CD4-positive, alpha-beta T cell (primary cell): ENCODE measurements at regions not wholly inside any gene's neighbourhood (a gene's known extent, or its start where the extent isn't known, plus 50 kb on each side); places are given as distances from the start of the nearest gene placed in this dataset.

Experiments
- ATAC-seq: fragments of 200-7000 bp; cut with Tn5 transposase; one replicate; pipeline ENCODE4 v1.10.0; 2022; ENCODE audit warnings: mild to moderate bottlenecking; ENCODE audit not compliant: poor library complexity
- CTCF ChIA-PET: fragments of 350-600 bp; sonication (Branson Sonifier 250); formaldehyde crosslinking; loops from one replicate; lab custom pipeline; 2021; ENCODE audit warnings: antibody characterized with exemption, inconsistent platforms; lab: Charles Lee
- POLR2A ChIA-PET: fragments of 350-600 bp; sonication (Branson Sonifier 250); formaldehyde crosslinking; loops from one replicate; lab custom pipeline; 2021; ENCODE audit warnings: antibody characterized with exemption, inconsistent platforms; lab: Charles Lee
- DNase-seq, 14 experiments: peaks; one replicate each; pipeline ENCODE4 v3.0.0-alpha.2; 2013 to 2020; ENCODE audit warnings: mixed read lengths in 2 of 14
- H3K27ac ChIP-seq, 2 donors: one replicate each; pipeline versions ENCODE4 v1.5.1 to v1.7.0; 2013; ENCODE audit warnings: low read length in 2 of 2, low read depth in 1 of 2, mild to moderate bottlenecking in 1 of 2
- H3K27me3 ChIP-seq, 2 experiments: 1 replicate in 1 of 2; 2 replicates in 1 of 2; pipeline versions ENCODE4 v1.6.1 to v1.7.0; 2013; ENCODE audit warnings: low read length in 2 of 2, control low read depth in 1 of 2, mild to moderate bottlenecking in 1 of 2, moderate library complexity in 1 of 2; ENCODE audit not compliant: insufficient read depth in 2 of 2, control insufficient read depth in 1 of 2
- H3K36me3 ChIP-seq: one replicate; pipeline ENCODE4 v1.6.1; 2013; ENCODE audit warnings: low read length, control low read depth; ENCODE audit not compliant: insufficient read depth
- H3K4me1 ChIP-seq: one replicate; pipeline ENCODE4 v1.6.1; 2013; ENCODE audit warnings: low read length, control low read depth; ENCODE audit not compliant: insufficient read depth
- H3K4me3 ChIP-seq: one replicate; pipeline ENCODE4 v1.5.1; 2013; ENCODE audit warnings: mild to moderate bottlenecking, low read length, moderate library complexity
- H3K9me3 ChIP-seq, 2 experiments: 1 replicate in 1 of 2; 2 replicates in 1 of 2; pipeline versions ENCODE4 v1.6.1 to v1.7.0; 2013; ENCODE audit warnings: low read length in 2 of 2, mild to moderate bottlenecking in 2 of 2, control low read depth in 1 of 2, moderate library complexity in 1 of 2; ENCODE audit not compliant: control insufficient read depth in 1 of 2, insufficient read depth in 1 of 2
- H3K27ac Mint-ChIP-seq: one replicate; pipeline ENCODE4 v1.8.0; 2020; ENCODE audit warnings: mixed read lengths
- H3K27me3 Mint-ChIP-seq: one replicate; pipeline ENCODE4 v1.8.0; 2021; ENCODE audit warnings: mixed read lengths
- H3K36me3 Mint-ChIP-seq: one replicate; pipeline ENCODE4 v1.8.0; 2021; ENCODE audit warnings: low read depth, mixed read lengths
- H3K4me1 Mint-ChIP-seq: one replicate; pipeline ENCODE4 v1.8.0; 2021; ENCODE audit warnings: low read depth, mixed read lengths
- H3K4me3 Mint-ChIP-seq: one replicate; pipeline ENCODE4 v1.8.0; 2020; ENCODE audit warnings: mild to moderate bottlenecking, mixed read lengths
- H3K9me3 Mint-ChIP-seq: one replicate; pipeline ENCODE4 v1.8.0; 2020; ENCODE audit warnings: mixed read lengths
- CTCF ChIP-seq: fragments of 200-600 bp; IDR thresholded peaks from one replicate; pipeline ENCODE4 v1.8.0; 2022; ENCODE audit warnings: antibody characterized with exemption, mild to moderate bottlenecking
- intact Hi-C, 2 experiments: fragments of 100-400 bp; cut with DNase I in 1 of 2; cut with micrococcal nuclease in 1 of 2; formaldehyde crosslinking; loops; one replicate each; pipeline versions ENCODE4 v1.15.1 to v1.9.0; 2023 to 2025; cut with DNase I, micrococcal nuclease

- no peaks in the 10 kb centered on the region for H3K36me3 Mint-ChIP-seq
- no peak overlapping the region for H3K27ac ChIP-seq
- no peak for DNase-seq
- intact Hi-C loops = no loop called here
- H3K4me3 ChIP-seq = no peak overlapping the region
- H3K36me3 ChIP-seq = no peaks in the 10 kb centered on the region
- H3K4me1 Mint-ChIP-seq = no peaks in the 10 kb centered on the region
- no peak for TF ChIP-seq CTCF
- ChIA-PET POLR2A (no interaction called here), CTCF (no interaction called here)
- no peak overlapping the region for H3K4me3 Mint-ChIP-seq
- H3K9me3 Mint-ChIP-seq = no peaks in the 10 kb centered on the region
- H3K4me1 ChIP-seq = no peaks in the 10 kb centered on the region
- peaks cover 0 to 4% of the 10 kb centered on the region in 2 experiments for H3K27me3 ChIP-seq
- H3K27ac Mint-ChIP-seq = no peak overlapping the region
- H3K27me3 Mint-ChIP-seq = no peaks in the 10 kb centered on the region
- ATAC-seq = no peak
- no peaks in the 10 kb centered on the region for H3K9me3 ChIP-seq
These were observed 88.1 kb upstream of the FAM3C start for GRCh38 chr7:121484089-121484763.

GRCh38 chr7:121480566-121481335 lies 84.6 kb upstream of the FAM3C start:
- no peak overlapping the region for H3K4me3 ChIP-seq
- no peaks in the 10 kb centered on the region for H3K36me3 Mint-ChIP-seq
- no peaks in the 10 kb centered on the region for H3K4me1 ChIP-seq
- H3K9me3 Mint-ChIP-seq = no peaks in the 10 kb centered on the region
- intact Hi-C loops = no loop called here
- DNase-seq = no peak
- peaks cover 0 to 3% of the 10 kb centered on the region in 2 experiments for H3K27me3 ChIP-seq
- ATAC-seq = no peak
- ChIA-PET CTCF (no interaction called here), POLR2A (no interaction called here)
- H3K4me1 Mint-ChIP-seq = no peaks in the 10 kb centered on the region
- no peak overlapping the region for H3K27ac ChIP-seq
- no peak overlapping the region for H3K4me3 Mint-ChIP-seq
- H3K9me3 ChIP-seq = no peaks in the 10 kb centered on the region
- no peak overlapping the region for H3K27ac Mint-ChIP-seq
- no peaks in the 10 kb centered on the region for H3K36me3 ChIP-seq
- TF ChIP-seq CTCF = no peak
- H3K27me3 Mint-ChIP-seq = no peaks in the 10 kb centered on the region

- Mint-ChIP-seq H3K27me3 (no peaks in the 10 kb centered on the region), H3K27ac (no peak overlapping the region), H3K4me1 (no peaks in the 10 kb centered on the region), H3K36me3 (no peaks in the 10 kb centered on the region), H3K9me3 (no peaks in the 10 kb centered on the region), H3K4me3 (no peak overlapping the region)
- Histone ChIP-seq H3K27me3 (no peaks in the 10 kb centered on the region), H3K4me1 (no peaks in the 10 kb centered on the region), H3K36me3 (no peaks in the 10 kb centered on the region), H3K27ac (no peak overlapping the region), H3K4me3 (no peak overlapping the region), H3K9me3 (no peaks in the 10 kb centered on the region)
- TF ChIP-seq CTCF = no peak
- intact Hi-C loops = no loop called here
- no peak for DNase-seq
- ChIA-PET POLR2A (no interaction called here), CTCF (no interaction called here)
- no peak for ATAC-seq
These were observed 84.0 kb upstream of the FAM3C start for GRCh38 chr7:121480058-121480457.
